ENCODE measurements at regions not wholly inside any gene's neighbourhood (a gene's known extent, or its start where the extent isn't known, plus 50 kb on each side); places are given as distances from the start of the nearest gene placed in this dataset.

DNA sequence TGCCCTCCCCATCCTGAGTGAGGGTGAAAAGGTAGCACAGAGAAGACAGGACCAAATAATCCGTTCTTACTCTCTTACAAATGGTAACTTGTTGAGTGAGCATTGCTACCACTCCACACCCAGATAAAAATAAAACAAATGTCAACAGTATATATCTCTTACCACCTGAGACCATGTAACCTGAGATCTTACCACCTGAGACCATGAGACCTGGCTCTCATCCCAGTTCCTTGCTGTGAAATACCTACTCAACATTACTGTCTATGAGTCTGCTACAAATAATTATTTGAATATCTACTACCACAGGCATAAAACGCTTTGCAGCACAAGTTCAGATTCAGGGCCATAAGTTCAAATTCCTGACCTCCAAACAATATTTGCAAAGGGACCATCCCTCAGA, 234.7 kb downstream of the C1D start:
- no peaks in the 10 kb centered on the region for H3K4me1 Mint-ChIP-seq
- H3K27ac ChIP-seq (ENCODE audit: low read depth in 1 of 2, low read length in 2 of 2), result no peak overlapping the region
- H3K4me3 ChIP-seq (replicated peaks in 1 of 3; ENCODE audit: low read depth in 2 of 3, low read length in 3 of 3), result no peak overlapping the region
- no peak for DNase-seq
- no peaks in the 10 kb centered on the region for H3K27me3 ChIP-seq (ENCODE audit: control insufficient read depth in 2 of 2, insufficient read depth in 2 of 2, low read length in 2 of 2)
- H3K9me3 ChIP-seq (replicated peaks in 1 of 2; ENCODE audit: control insufficient read depth in 1 of 2, insufficient read depth in 1 of 2, low read length in 2 of 2), result peaks cover 0 to 4% of the 10 kb centered on the region in 2 donors
- H3K27me3 Mint-ChIP-seq (ENCODE audit: low read depth in 3 of 3), result peaks cover 0 to 4% (median 3%) of the 10 kb centered on the region in 3 donors
- no peak overlapping the region for H3K4me2 ChIP-seq (replicated peaks; ENCODE audit: extremely low read depth, low read length, poor library complexity, severe bottlenecking)
- no peak overlapping the region for H3K4me3 Mint-ChIP-seq
- TF ChIP-seq, protein P1, sequence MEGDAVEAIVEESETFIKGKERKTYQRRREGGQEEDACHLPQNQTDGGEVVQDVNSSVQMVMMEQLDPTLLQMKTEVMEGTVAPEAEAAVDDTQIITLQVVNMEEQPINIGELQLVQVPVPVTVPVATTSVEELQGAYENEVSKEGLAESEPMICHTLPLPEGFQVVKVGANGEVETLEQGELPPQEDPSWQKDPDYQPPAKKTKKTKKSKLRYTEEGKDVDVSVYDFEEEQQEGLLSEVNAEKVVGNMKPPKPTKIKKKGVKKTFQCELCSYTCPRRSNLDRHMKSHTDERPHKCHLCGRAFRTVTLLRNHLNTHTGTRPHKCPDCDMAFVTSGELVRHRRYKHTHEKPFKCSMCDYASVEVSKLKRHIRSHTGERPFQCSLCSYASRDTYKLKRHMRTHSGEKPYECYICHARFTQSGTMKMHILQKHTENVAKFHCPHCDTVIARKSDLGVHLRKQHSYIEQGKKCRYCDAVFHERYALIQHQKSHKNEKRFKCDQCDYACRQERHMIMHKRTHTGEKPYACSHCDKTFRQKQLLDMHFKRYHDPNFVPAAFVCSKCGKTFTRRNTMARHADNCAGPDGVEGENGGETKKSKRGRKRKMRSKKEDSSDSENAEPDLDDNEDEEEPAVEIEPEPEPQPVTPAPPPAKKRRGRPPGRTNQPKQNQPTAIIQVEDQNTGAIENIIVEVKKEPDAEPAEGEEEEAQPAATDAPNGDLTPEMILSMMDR (IDR thresholded peaks at IDR 0.05), result no peak
- no peak overlapping the region for H3K27ac Mint-ChIP-seq
- WGBS (ENCODE audit: insufficient coverage), result 100% methylated on average over 1 of the region's 2 CpGs
- no peak overlapping the region for H3K9ac ChIP-seq (ENCODE audit: insufficient read depth, low read length, poor library complexity, severe bottlenecking)
- no peaks in the 10 kb centered on the region for H3K4me1 ChIP-seq (ENCODE audit: control insufficient read depth in 1 of 2, insufficient read depth in 2 of 2, low read length in 2 of 2)
- peaks cover 4 to 12% (median 7%) of the 10 kb centered on the region in 7 donors for H3K9me3 Mint-ChIP-seq
- no peak overlapping the region for H2AFZ ChIP-seq (ENCODE audit: insufficient read depth, low read depth, low read length, poor library complexity, severe bottlenecking)
- H4K20me1 ChIP-seq (ENCODE audit: insufficient read depth, low read length), result no peaks in the 10 kb centered on the region
- intact Hi-C loops (cut with micrococcal nuclease), result no loop called here
- H3K36me3 Mint-ChIP-seq, result no peaks in the 10 kb centered on the region
- H3K79me2 ChIP-seq (ENCODE audit: insufficient read depth, low read length), result no peaks in the 10 kb centered on the region
- no peaks in the 10 kb centered on the region for H3K36me3 ChIP-seq (replicated peaks in 1 of 2; ENCODE audit: control insufficient read depth in 1 of 2, insufficient read depth in 2 of 2, low read length in 2 of 2)

DNA sequence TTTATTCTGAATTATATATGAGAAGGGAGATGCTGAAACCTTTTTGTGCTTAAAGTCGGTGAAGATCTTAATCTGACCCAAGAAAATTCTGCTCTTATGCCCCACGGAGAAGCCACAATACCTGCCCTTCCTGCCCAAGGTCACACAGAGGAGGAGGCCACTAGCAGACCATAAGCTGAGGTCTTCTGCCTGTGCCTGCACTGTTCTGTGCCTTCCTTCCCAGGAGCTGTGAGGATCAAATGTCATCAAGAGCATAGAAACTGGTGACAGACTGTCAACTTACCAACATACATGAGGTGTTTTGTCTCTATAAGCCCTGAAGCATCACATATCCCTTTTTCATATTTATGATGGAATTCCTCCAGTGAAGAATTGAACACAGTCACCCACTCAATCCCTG, 233.3 kb downstream of the C1D start:
- Mint-ChIP-seq H3K4me3 (no peak overlapping the region), H3K27ac (no peak overlapping the region), H3K27me3 (ENCODE audit: low read depth in 3 of 3) (peaks cover 0 to 4% (median 0%) of the 10 kb centered on the region in 3 donors), H3K9me3 (peaks cover 4 to 8% (median 7%) of the 10 kb centered on the region in 7 donors), H3K36me3 (no peaks in the 10 kb centered on the region), H3K4me1 (no peaks in the 10 kb centered on the region)
- Histone ChIP-seq H3K4me1 (ENCODE audit: control insufficient read depth in 1 of 2, insufficient read depth in 2 of 2, low read length in 2 of 2) (no peaks in the 10 kb centered on the region), H3K4me3 (replicated peaks in 1 of 3; ENCODE audit: low read depth in 2 of 3, low read length in 3 of 3) (no peak overlapping the region), H3K27ac (ENCODE audit: low read depth in 1 of 2, low read length in 2 of 2) (no peak overlapping the region), H3K4me2 (replicated peaks; ENCODE audit: extremely low read depth, low read length, poor library complexity, severe bottlenecking) (no peak overlapping the region), H3K36me3 (replicated peaks in 1 of 2; ENCODE audit: control insufficient read depth in 1 of 2, insufficient read depth in 2 of 2, low read length in 2 of 2) (no peaks in the 10 kb centered on the region), H3K9me3 (replicated peaks in 1 of 2; ENCODE audit: control insufficient read depth in 1 of 2, insufficient read depth in 1 of 2, low read length in 2 of 2) (no peaks in the 10 kb centered on the region), H4K20me1 (ENCODE audit: insufficient read depth, low read length) (no peaks in the 10 kb centered on the region), H3K79me2 (ENCODE audit: insufficient read depth, low read length) (no peaks in the 10 kb centered on the region), H2AFZ (ENCODE audit: insufficient read depth, low read depth, low read length, poor library complexity, severe bottlenecking) (no peak overlapping the region), H3K27me3 (ENCODE audit: control insufficient read depth in 2 of 2, insufficient read depth in 2 of 2, low read length in 2 of 2) (no peaks in the 10 kb centered on the region), H3K9ac (ENCODE audit: insufficient read depth, low read length, poor library complexity, severe bottlenecking) (no peak overlapping the region)
- intact Hi-C loops (cut with micrococcal nuclease), result no loop called here
- WGBS (ENCODE audit: insufficient coverage), result no CpG with 5 or more reads among the region's 2 CpGs
- no peak for DNase-seq
- TF ChIP-seq, protein P1 (IDR thresholded peaks at IDR 0.05), result no peak
